BJ (cell line): ENCODE measurements at regions not wholly inside any gene's neighbourhood (a gene's known extent, or its start where the extent isn't known, plus 50 kb on each side); places are given as distances from the start of the nearest gene placed in this dataset.
"Not testable (repeated sequence)": the region's sequence is repeated elsewhere in the genome, so short reads cannot be mapped to it uniquely, and the experiment has no call there.

ENCODE experiments used
- CTCF ChIA-PET: fragments of 350-600 bp; formaldehyde crosslinking; extraction: SDS; loops from one replicate; lab custom pipeline; 2021; ENCODE audit warnings: antibody characterized with exemption, inconsistent platforms; lab: Yijun Ruan, JAX
- POLR2A ChIA-PET: fragments of 300-600 bp; sonication (Branson Sonifier 250); formaldehyde crosslinking; extraction: SDS; loops from one replicate; lab custom pipeline; 2021; ENCODE audit warnings: antibody characterized with exemption; lab: Charles Lee
- DNase-seq: peaks from one replicate; pipeline ENCODE4 v3.0.0-alpha.2; 2011; ENCODE audit warnings: low read depth
- H3K27me3 ChIP-seq: 2 replicates; pipeline ENCODE4 v1.6.0; 2011; ENCODE audit warnings: low read length; ENCODE audit not compliant: control insufficient read depth, insufficient read depth
- H3K36me3 ChIP-seq: 2 replicates; pipeline ENCODE4 v1.5.1; 2011; ENCODE audit warnings: low read length; ENCODE audit not compliant: control insufficient read depth, insufficient read depth
- H3K4me3 ChIP-seq: 2 replicates; pipeline ENCODE4 v1.5.1; 2011; ENCODE audit warnings: low read depth, mild to moderate bottlenecking, control low read depth, low read length
- CTCF ChIP-seq: IDR thresholded peaks from 2 replicates; pipeline ENCODE4 v1.5.1; 2011; ENCODE audit warnings: low read depth, mild to moderate bottlenecking, control low read depth, inconsistent platforms, low read length, moderate library complexity; ENCODE audit not compliant: insufficient read depth

GRCh38 chr5:163321511-163321910 lies 115.9 kb upstream of the CCNG1 start:
- ChIA-PET CTCF (no interaction called here), POLR2A (no interaction called here)
- DNase-seq: no peak
- Histone ChIP-seq H3K27me3 (no peaks in the 10 kb centered on the region), H3K36me3 (no peaks in the 10 kb centered on the region), H3K4me3 (no peak overlapping the region)
- no peak for TF ChIP-seq CTCF

DNA sequence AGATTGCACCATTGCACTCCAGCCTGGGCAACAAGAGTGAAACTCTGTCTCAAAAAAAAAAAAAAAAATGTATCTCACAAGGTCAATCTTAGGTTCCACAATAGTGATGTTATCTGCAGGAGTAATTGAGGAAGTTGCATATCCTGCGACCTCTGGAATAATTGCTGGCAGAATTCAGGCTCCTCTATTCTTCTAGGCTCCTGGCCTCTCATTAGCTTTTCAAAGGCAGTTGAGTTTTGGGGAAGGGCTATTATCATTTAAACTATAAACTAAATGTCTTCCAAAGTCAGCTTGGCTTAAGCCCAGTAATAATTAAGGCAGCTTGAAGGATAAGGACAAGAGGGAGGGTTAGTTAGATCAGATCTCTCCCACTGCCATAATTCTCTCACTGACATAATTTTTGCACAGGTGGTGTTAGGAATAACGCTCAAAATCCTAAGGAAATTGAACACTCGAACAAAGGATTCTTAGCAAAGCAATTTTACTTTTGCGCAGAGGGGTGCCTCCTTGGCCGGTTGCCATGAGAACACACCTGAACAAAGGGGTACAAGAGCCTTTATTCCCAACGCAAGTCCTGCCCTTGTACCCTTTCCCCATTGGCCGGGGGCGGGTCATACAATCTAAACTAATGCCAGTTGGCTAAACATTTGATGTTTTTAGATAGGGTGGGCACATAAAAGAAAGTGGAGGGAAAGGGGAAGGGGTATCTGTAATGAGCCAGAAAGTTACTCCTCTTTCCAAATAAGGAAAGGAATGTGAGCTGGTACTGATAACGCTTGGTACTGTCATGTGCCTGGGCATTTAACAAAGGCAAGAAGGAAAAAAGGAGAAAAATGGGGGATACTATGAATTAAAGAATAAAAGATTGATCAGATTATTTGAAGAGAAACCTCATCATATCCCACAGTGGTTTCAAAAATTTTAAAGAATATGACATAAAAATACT lies 106.4 kb upstream of the CCNG1 start:
- H3K4me3 ChIP-seq: no peak overlapping the region
- CTCF ChIA-PET: no interaction called here
- H3K36me3 ChIP-seq: no peaks in the 10 kb centered on the region
- DNase-seq: no peak
- no peak for TF ChIP-seq CTCF
- POLR2A ChIA-PET: no interaction called here
- H3K27me3 ChIP-seq: no peaks in the 10 kb centered on the region

DNA sequence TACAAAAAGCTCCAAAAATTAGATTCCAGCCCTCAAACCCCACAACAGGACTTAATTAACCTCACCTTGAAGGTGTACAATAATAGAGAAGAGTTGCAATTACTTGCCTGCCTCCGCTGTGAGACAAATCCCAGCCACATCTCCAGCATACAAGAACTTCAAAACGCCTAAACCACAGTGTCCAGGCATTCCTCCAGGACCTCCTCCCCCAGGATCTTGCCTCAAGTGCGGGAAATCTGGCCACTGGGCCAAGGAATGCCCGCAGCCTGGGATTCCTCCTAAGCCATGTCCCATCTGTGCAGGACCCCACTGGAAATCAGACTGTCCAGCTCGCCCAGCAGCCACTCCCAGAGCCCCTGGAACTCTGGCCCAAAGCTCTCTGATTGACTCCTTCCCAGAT lies 101.3 kb upstream of the CCNG1 start:
- H3K4me3 ChIP-seq, H3K36me3 ChIP-seq, CTCF ChIA-PET, DNase-seq, H3K27me3 ChIP-seq, POLR2A ChIA-PET: not testable (repeated sequence)

DNA sequence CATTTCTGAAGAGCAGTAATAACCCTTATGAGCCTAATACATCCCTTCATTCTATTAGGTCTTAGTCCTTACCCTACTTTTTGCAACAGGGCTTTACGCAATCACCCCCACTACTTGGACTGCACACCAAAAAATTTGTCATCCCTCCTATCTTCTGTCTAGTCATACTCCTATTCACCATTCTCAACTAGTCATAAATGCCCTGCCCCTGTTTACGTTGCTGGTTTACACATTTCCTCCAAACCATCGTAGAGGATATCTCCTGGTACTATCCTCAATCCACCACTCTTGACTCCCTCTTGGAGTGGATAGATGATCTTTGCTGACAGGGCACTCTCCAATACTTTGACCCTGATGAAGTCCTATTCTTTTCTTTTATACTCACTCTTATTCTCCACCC lies 98.2 kb upstream of the CCNG1 start:
- ChIA-PET POLR2A (no interaction called here), CTCF (no interaction called here)
- no peak for DNase-seq
- Histone ChIP-seq H3K27me3 (no peaks in the 10 kb centered on the region), H3K4me3 (no peak overlapping the region), H3K36me3 (no peaks in the 10 kb centered on the region)
- no peak for TF ChIP-seq CTCF

DNA sequence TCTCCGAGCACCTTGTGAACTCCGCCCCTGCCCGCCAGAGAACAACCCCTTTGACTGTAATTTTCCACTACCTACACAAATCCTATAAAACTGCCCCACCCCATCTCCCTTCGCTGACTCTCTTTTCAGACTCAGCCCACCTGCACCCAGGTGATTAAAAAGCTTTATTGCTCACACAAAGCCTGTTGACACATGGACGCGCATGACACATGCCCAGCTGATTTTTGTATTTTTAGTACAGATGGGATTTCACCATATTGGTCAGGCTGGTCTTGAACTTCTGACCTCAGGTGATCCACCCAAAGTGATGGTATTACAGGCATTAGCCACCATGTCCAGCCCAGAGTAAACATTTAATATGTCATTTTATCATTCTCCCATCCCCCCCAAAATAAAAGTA lies 97.0 kb upstream of the CCNG1 start:
- H3K27me3 ChIP-seq, POLR2A ChIA-PET, H3K4me3 ChIP-seq, DNase-seq, CTCF ChIA-PET, H3K36me3 ChIP-seq: not testable (repeated sequence)

GRCh38 chr5:163342306-163342705 lies 95.1 kb upstream of the CCNG1 start:
- no peak overlapping the region for H3K4me3 ChIP-seq
- no peak for TF ChIP-seq CTCF
- CTCF ChIA-PET: no interaction called here
- H3K36me3 ChIP-seq: no peaks in the 10 kb centered on the region
- no peaks in the 10 kb centered on the region for H3K27me3 ChIP-seq
- POLR2A ChIA-PET: no interaction called here
- DNase-seq: no peak
